ENCODE measurements at regions not wholly inside any gene's neighbourhood (a gene's known extent, or its start where the extent isn't known, plus 50 kb on each side); places are given as distances from the start of the nearest gene placed in this dataset.
"Not testable (repeated sequence)": the region's sequence is repeated elsewhere in the genome, so short reads cannot be mapped to it uniquely, and the experiment has no call there.

- H3K36me3 ChIP-seq (ENCODE audit: insufficient read depth, low read length): no peaks in the 10 kb centered on the region
- H3K9ac ChIP-seq (ENCODE audit: low read depth, low read length): no peak overlapping the region
- no peaks in the 10 kb centered on the region for H3K9me3 ChIP-seq (ENCODE audit: control insufficient read depth, insufficient read depth, low read length)
- H3K4me1 ChIP-seq (ENCODE audit: insufficient read depth, low read length): no peaks in the 10 kb centered on the region
These were observed 200.5 kb upstream of the NEGR1 start for GRCh38 chr1:72482736-72483413.

GRCh38 chr1:72481420-72481970 is 199.2 kb upstream of the NEGR1 start:
- H3K9ac ChIP-seq (ENCODE audit: low read depth, low read length): no peak overlapping the region
- no peaks in the 10 kb centered on the region for H3K4me1 ChIP-seq (ENCODE audit: insufficient read depth, low read length)
- no peaks in the 10 kb centered on the region for H3K9me3 ChIP-seq (ENCODE audit: control insufficient read depth, insufficient read depth, low read length)
- H3K36me3 ChIP-seq (ENCODE audit: insufficient read depth, low read length): no peaks in the 10 kb centered on the region

- Histone ChIP-seq H3K36me3 (ENCODE audit: insufficient read depth, low read length) (no peaks in the 10 kb centered on the region), H3K9me3 (ENCODE audit: control insufficient read depth, insufficient read depth, low read length) (no peaks in the 10 kb centered on the region), H3K9ac (ENCODE audit: low read depth, low read length) (no peak overlapping the region), H3K4me1 (ENCODE audit: insufficient read depth, low read length) (no peaks in the 10 kb centered on the region)
These were observed 184.0 kb upstream of the NEGR1 start for GRCh38 chr1:72466376-72466775.

- H3K36me3 ChIP-seq (ENCODE audit: insufficient read depth, low read length): no peaks in the 10 kb centered on the region
- H3K9ac ChIP-seq (ENCODE audit: low read depth, low read length): no peak overlapping the region
- no peaks in the 10 kb centered on the region for H3K9me3 ChIP-seq (ENCODE audit: control insufficient read depth, insufficient read depth, low read length)
- H3K4me1 ChIP-seq (ENCODE audit: insufficient read depth, low read length): no peaks in the 10 kb centered on the region
These were observed 180.0 kb upstream of the NEGR1 start for GRCh38 chr1:72462186-72462905.

GRCh38 chr1:72442262-72442661 is 159.9 kb upstream of the NEGR1 start:
- Histone ChIP-seq H3K4me1 (ENCODE audit: insufficient read depth, low read length) (no peaks in the 10 kb centered on the region), H3K9ac (ENCODE audit: low read depth, low read length) (no peak overlapping the region), H3K36me3 (ENCODE audit: insufficient read depth, low read length) (no peaks in the 10 kb centered on the region), H3K9me3 (ENCODE audit: control insufficient read depth, insufficient read depth, low read length) (no peaks in the 10 kb centered on the region)

- H3K9me3 ChIP-seq (ENCODE audit: control insufficient read depth, insufficient read depth, low read length): no peaks in the 10 kb centered on the region
- H3K9ac ChIP-seq (ENCODE audit: low read depth, low read length): no peak overlapping the region
- no peaks in the 10 kb centered on the region for H3K4me1 ChIP-seq (ENCODE audit: insufficient read depth, low read length)
- H3K36me3 ChIP-seq (ENCODE audit: insufficient read depth, low read length): no peaks in the 10 kb centered on the region
These were observed 156.7 kb upstream of the NEGR1 start for GRCh38 chr1:72439036-72439435.

GRCh38 chr1:72438270-72438669 is 155.9 kb upstream of the NEGR1 start:
- H3K4me1 ChIP-seq (ENCODE audit: insufficient read depth, low read length): no peaks in the 10 kb centered on the region

GRCh38 chr1:72435025-72435424 is 152.7 kb upstream of the NEGR1 start:
- no peak overlapping the region for H3K9ac ChIP-seq (ENCODE audit: low read depth, low read length)

More at GRCh38 chr1:72438270-72438669, 155.9 kb upstream of the NEGR1 start:
- Histone ChIP-seq H3K36me3 (ENCODE audit: insufficient read depth, low read length) (no peaks in the 10 kb centered on the region), H3K9ac (ENCODE audit: low read depth, low read length) (no peak overlapping the region), H3K9me3 (ENCODE audit: control insufficient read depth, insufficient read depth, low read length) (no peaks in the 10 kb centered on the region)

GRCh38 chr1:72434070-72434469 is 151.7 kb upstream of the NEGR1 start:
- no peaks in the 10 kb centered on the region for H3K9me3 ChIP-seq (ENCODE audit: control insufficient read depth, insufficient read depth, low read length)
- no peak overlapping the region for H3K9ac ChIP-seq (ENCODE audit: low read depth, low read length)
- H3K4me1 ChIP-seq (ENCODE audit: insufficient read depth, low read length): no peaks in the 10 kb centered on the region
- H3K36me3 ChIP-seq (ENCODE audit: insufficient read depth, low read length): no peaks in the 10 kb centered on the region

More at GRCh38 chr1:72435025-72435424, 152.7 kb upstream of the NEGR1 start:
- Histone ChIP-seq H3K36me3 (ENCODE audit: insufficient read depth, low read length) (no peaks in the 10 kb centered on the region), H3K4me1 (ENCODE audit: insufficient read depth, low read length) (no peaks in the 10 kb centered on the region), H3K9me3 (ENCODE audit: control insufficient read depth, insufficient read depth, low read length) (no peaks in the 10 kb centered on the region)

- no peaks in the 10 kb centered on the region for H3K36me3 ChIP-seq (ENCODE audit: insufficient read depth, low read length)
- no peaks in the 10 kb centered on the region for H3K9me3 ChIP-seq (ENCODE audit: control insufficient read depth, insufficient read depth, low read length)
- no peaks in the 10 kb centered on the region for H3K4me1 ChIP-seq (ENCODE audit: insufficient read depth, low read length)
- no peak overlapping the region for H3K9ac ChIP-seq (ENCODE audit: low read depth, low read length)
These were observed 151.3 kb upstream of the NEGR1 start for GRCh38 chr1:72433591-72433990.

GRCh38 chr1:72432645-72433267 is 150.4 kb upstream of the NEGR1 start:
- Histone ChIP-seq H3K9ac (ENCODE audit: low read depth, low read length) (no peak overlapping the region), H3K4me1 (ENCODE audit: insufficient read depth, low read length) (no peaks in the 10 kb centered on the region), H3K36me3 (ENCODE audit: insufficient read depth, low read length) (no peaks in the 10 kb centered on the region), H3K9me3 (ENCODE audit: control insufficient read depth, insufficient read depth, low read length) (no peaks in the 10 kb centered on the region)

GRCh38 chr1:72431810-72432209 is 149.5 kb upstream of the NEGR1 start:
- Histone ChIP-seq H3K36me3 (ENCODE audit: insufficient read depth, low read length) (no peaks in the 10 kb centered on the region), H3K9me3 (ENCODE audit: control insufficient read depth, insufficient read depth, low read length) (no peaks in the 10 kb centered on the region), H3K9ac (ENCODE audit: low read depth, low read length) (no peak overlapping the region), H3K4me1 (ENCODE audit: insufficient read depth, low read length) (no peaks in the 10 kb centered on the region)

GRCh38 chr1:72428276-72428675 is 145.9 kb upstream of the NEGR1 start:
- not testable (repeated sequence) for H3K9ac ChIP-seq (ENCODE audit: low read depth, low read length); H3K9me3 ChIP-seq (ENCODE audit: control insufficient read depth, insufficient read depth, low read length); H3K36me3 ChIP-seq (ENCODE audit: insufficient read depth, low read length); H3K4me1 ChIP-seq (ENCODE audit: insufficient read depth, low read length)

- no peak overlapping the region for H3K9ac ChIP-seq (ENCODE audit: low read depth, low read length)
- H3K9me3 ChIP-seq (ENCODE audit: control insufficient read depth, insufficient read depth, low read length): no peaks in the 10 kb centered on the region
- no peaks in the 10 kb centered on the region for H3K36me3 ChIP-seq (ENCODE audit: insufficient read depth, low read length)
- H3K4me1 ChIP-seq (ENCODE audit: insufficient read depth, low read length): no peaks in the 10 kb centered on the region
These were observed 136.9 kb upstream of the NEGR1 start for GRCh38 chr1:72419229-72419628.

GRCh38 chr1:72412286-72412685 is 129.9 kb upstream of the NEGR1 start:
- Histone ChIP-seq H3K4me1 (ENCODE audit: insufficient read depth, low read length) (no peaks in the 10 kb centered on the region), H3K9ac (ENCODE audit: low read depth, low read length) (no peak overlapping the region), H3K36me3 (ENCODE audit: insufficient read depth, low read length) (no peaks in the 10 kb centered on the region), H3K9me3 (ENCODE audit: control insufficient read depth, insufficient read depth, low read length) (no peaks in the 10 kb centered on the region)
